DMS 273 (cell line): ENCODE measurements at regions not wholly inside any gene's neighbourhood (a gene's known extent, or its start where the extent isn't known, plus 50 kb on each side); places are given as distances from the start of the nearest gene placed in this dataset.

Experiments used
- DNase-seq: peaks from one replicate; lab custom pipeline; 2025; ENCODE audit not compliant: unreplicated experiment; lab: John Stamatoyannopoulos, UW

DNA sequence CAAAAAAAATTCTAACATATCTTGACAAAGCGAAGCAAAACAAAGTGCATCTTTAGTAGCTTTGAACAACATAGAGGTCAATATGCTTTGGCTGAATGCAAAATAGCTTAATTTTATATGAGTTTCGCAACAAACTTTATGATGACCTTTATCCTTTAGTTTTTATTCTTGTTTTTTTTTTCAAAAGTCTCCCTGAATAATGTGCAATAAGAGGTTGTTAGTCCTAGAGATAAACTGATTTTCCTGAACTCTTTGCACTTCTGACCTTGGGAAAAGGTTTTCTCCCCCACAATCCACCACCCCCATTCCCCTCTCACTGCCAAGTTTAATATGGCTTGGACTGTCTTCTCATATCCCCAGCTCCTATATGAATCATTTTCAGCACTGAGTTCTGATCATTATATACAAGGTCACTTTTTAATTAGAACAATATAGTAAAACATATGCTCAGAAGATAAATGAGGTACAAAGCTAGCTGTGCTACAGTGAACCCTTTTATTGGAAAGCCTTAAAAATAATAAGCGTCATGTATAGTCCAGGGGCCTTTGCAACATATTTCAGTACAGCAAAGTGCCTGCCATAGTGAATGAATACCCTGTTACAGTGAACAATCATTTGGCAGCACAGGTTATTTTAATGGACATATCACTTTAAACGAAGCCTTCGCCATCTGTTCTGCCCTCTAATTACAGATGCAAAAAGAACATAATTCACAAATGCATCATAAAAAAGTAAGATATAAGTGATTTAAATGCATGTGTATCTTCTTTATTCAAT lies 496.3 kb upstream of the NR2F2 start:
- no peak for DNase-seq

DNA sequence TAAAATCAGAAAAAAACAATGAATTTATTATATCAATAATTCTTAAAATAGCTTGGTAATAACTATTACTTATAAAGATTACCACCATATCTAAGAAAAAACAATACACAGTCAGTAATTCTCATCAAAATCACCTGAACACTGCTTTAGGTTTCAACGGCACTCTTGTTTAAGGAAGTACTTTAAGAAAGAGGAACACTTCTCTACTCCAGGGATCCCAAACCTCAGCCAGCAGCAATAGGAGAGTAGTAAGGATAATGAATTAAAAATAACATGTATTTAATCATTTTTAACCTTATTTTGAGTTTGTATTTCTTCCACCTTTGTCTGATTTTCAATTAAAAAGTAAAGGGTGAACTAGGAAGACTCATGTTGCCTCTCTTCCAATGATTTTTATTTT lies 494.0 kb upstream of the NR2F2 start:
- no peak for DNase-seq

DNA sequence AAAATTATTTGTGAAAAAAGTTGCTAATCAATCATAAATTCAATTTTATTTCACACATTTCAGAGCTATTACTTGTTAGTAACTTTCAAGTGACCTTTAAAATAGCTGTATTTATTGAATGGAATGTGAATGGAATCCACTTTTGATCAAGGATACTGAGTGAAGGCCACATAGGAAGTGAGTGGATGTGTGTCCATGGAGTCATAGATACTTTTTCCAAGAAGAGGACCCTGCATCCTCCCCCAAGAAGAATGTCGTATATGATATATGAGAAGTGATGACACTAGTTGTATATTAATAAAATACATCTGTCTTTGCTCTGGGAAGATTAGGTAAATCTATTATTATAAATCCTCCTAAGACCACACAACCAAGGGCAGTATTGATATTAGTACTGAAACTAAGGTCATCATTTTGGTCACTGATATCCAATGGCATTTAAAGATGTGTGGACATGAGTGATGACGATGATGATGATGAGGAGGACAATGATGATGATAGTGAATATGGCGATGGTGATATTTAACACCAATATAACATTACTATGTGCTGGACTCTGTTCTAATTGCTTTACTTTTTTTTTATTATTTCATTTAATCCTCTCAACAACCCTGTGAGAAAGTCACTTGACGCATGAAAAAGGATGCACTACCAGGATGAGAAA lies 493.0 kb upstream of the NR2F2 start:
- DNase-seq = no peak

DNA sequence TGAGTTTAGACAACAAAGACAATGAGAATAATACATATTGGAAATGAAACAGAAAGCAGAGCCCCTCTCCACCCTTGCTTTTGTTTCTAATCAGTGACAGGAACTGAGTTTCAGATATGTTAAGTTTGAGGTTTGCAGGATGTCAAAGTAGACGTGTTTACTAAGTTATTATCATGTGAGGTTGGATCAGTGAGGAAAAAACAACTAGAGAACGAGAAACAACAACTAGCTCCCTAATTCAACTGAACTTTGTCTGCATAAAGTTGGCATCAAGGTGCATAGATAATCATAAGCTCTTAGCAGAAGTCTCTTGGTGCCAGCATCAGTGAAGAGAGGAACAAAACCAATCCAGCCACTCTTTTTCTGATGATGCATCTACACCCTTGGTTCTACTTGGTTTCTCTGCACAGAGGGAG lies 491.1 kb upstream of the NR2F2 start:
- no peak for DNase-seq

DNA sequence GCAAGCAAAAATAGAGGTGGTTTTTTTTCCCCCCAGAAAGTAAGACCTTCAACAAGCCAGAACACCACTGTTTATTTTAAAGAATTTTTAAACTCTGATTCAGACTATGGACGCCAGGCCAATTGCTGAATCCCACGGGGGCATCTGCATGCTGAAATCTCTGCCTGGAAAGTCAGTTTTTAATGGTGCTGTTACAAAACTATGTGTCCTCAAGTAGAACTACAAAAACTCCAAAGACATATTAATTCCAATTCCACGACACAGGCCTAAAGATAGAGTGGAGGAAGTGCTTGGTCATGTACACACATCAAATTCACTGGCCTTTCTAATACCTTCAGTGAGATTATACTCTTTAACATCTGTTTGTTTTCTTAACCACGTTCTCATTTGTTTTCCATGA lies 490.5 kb upstream of the NR2F2 start:
- DNase-seq = no peak

- no peak for DNase-seq
Measured at GRCh38 chr15:95840855-95841254, 489.6 kb upstream of the NR2F2 start.

DNA sequence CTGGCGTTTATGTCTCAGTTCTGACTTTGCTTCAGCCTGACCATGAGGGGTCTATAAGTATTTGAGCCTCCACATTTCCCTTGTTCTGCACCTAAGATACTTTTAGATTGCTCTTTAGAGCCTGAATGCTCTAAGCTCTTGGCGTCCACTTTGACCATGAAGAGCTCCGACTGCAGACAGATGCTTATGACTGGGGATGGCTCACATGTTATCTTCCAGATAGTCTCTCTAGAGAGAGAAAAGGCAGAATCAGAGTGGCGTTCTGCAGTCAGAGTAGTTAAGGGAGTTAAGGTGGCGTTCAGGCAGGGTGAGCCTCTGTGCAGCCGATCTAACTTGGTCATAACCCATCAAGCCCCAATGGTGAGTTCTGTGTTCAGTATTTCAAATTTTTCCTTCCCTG lies 487.9 kb upstream of the NR2F2 start:
- DNase-seq = no peak

DNA sequence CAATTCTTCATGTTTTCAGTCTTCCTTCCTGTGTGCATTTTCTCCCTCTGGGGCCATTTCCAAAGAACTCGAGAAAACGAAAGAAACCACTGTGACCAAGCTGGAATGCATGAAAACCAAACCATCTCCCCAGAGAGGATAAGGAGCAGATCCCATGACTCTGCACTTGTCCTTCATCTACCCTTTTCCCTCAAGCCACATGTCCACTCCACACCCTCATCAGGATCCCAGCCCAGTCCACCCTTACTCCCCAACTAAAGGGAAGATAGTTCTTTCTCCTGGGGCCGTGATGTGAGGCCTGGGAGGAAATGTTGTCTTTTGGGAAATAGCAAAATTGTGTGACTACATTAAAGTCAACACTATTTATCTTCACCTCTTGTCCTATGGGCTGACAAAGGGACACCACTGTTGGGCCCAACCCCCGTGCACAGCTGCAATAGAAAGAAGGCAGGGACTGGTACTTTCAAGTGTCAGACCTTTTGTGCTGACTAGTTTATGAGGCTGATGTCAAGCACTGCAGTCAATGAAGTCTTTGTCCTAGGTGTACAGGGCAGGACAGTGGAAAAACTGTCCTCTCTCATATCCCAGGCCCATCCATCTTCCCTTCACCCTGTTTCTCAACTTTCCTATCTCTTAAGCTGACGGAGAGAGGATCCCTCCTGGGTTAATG lies 487.1 kb upstream of the NR2F2 start:
- no peak for DNase-seq

GRCh38 chr15:95845862-95846515 lies 484.5 kb upstream of the NR2F2 start:
- DNase-seq = no peak

DNA sequence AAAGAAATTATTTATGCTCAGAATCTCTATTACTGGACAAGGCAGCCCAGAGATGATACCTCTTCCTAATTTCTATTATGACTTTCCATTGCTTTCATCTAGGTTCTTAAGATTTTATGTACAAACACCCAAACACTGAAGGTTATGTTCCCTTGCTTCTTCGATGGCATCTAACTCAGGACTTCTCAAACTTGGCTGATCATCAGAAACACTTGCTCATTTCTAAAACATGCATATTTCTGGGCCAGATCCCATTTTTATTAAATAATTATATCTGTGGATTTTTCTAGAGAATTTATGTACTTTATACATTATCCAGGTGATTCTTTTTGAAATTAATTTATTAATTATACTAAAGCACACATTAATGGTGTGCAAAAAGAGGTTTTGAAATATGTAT lies 482.4 kb upstream of the NR2F2 start:
- DNase-seq = no peak

GRCh38 chr15:95850837-95851236 lies 479.7 kb upstream of the NR2F2 start:
- peak; percentile 4 for DNase-seq

GRCh38 chr15:95853350-95853749 lies 477.1 kb upstream of the NR2F2 start:
- no peak for DNase-seq

DNA sequence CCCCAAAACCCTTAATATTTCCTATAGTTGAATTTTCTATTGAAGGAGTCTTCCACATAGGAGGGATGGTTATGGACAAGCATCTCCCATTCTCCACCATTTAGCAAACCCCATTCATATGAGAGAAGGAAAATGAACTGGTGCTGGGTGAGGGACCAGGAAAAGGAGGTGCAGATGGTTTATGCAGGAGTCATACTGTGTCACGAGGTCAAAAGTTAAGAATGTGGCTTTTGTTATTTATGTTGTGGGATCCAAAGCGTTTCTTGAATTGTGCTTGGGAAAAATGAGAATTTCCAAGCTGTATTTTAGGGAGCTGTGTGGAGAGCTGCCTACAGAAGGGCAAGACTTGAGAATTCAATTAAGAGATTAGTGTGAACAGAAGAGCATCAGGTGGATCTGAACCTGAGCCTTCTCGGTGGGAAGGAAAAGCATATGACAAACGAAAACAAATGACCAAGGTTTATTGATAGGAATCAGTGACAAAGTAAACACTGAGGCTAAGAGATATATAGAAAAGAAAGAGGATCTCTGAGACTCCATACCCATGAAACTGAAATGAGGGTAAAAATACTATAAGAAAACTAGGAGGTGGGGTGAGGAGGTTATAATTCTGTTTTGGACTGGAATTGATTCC lies 473.3 kb upstream of the NR2F2 start:
- DNase-seq = no peak

GRCh38 chr15:95857758-95858157 lies 472.7 kb upstream of the NR2F2 start:
- no peak for DNase-seq

- DNase-seq = no peak
Measured at GRCh38 chr15:95860406-95860805, 470.1 kb upstream of the NR2F2 start.

- no peak for DNase-seq
Measured at GRCh38 chr15:95864467-95864886, 466.0 kb upstream of the NR2F2 start.

GRCh38 chr15:95865330-95865739 lies 465.2 kb upstream of the NR2F2 start:
- DNase-seq = no peak

GRCh38 chr15:95866711-95867440 lies 463.6 kb upstream of the NR2F2 start:
- DNase-seq = no peak

DNA sequence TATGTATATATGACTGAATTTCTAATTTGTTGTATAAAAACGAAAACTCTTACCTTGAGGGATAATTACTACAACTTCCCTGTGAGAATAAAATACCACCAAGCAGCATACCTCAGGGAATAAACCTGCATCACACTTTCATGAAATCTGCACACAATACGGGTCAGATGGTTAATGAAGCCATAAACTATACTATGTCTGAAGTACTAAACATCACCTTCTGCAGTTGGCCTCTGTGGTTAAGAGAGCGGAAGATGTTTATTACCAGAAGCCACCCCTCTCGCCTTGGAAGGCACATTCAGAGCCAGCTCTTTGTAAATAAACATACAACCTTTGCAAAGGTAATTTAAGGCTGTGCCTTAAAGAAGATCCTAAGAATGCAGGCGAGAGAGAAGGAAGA lies 462.1 kb upstream of the NR2F2 start:
- no peak for DNase-seq

DNA sequence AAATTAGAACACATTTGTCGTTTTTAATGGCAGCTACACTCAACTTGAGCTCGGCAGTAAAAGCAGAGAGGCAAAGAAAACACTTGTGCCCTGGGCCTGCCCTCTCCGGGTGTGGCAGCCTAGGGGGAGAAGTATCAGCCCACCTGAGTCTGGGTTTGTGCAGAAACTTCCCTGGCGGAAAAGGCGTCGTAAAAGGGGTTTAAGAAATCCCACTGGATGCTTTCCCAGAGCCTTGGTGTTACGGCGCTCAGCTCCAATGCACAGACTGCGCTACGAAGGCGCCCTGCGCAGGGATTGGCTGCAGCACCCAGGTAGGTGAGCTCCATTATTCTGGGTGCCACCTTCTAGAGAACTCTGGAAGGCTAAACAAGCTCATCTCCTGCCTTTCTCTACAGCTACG lies 461.5 kb upstream of the NR2F2 start:
- DNase-seq = no peak

GRCh38 chr15:95869920-95870319 lies 460.6 kb upstream of the NR2F2 start:
- no peak for DNase-seq
